ENCODE measurements at regions not wholly inside any gene's neighbourhood (a gene's known extent, or its start where the extent isn't known, plus 50 kb on each side); places are given as distances from the start of the nearest gene placed in this dataset.

GRCh38 chr3:69569520-69569919 lies 169.7 kb upstream of the MITF start:
- TF ChIP-seq CTCF (IDR thresholded peaks at IDR 0.05) (no peak), POLR2A (IDR thresholded peaks at IDR 0.05) (no peak)

Measured in testis (tissue), 2 donors.